GM12878 (cell line): ENCODE measurements at regions not wholly inside any gene's neighbourhood (a gene's known extent, or its start where the extent isn't known, plus 50 kb on each side); places are given as distances from the start of the nearest gene placed in this dataset.
"Not testable (repeated sequence)": the region's sequence is repeated elsewhere in the genome, so short reads cannot be mapped to it uniquely, and the experiment has no call there.

Experiments
- CTCF ChIP-seq, 3 experiments: IDR thresholded peaks in 2 of 3; conservative IDR thresholded peaks in 1 of 3; 2 replicates each; pipeline ENCODE4 v1.5.1; 2011; ENCODE audit warnings: low read depth in 3 of 3, low read length in 3 of 3, mild to moderate bottlenecking in 3 of 3, control low read depth in 2 of 3, moderate library complexity in 2 of 3, inconsistent platforms in 1 of 3, mixed read lengths in 1 of 3; ENCODE audit not compliant: control insufficient read depth in 2 of 3, insufficient read depth in 1 of 3; ENCODE audit errors: extremely low read depth in 1 of 3
- EP300 ChIP-seq, 2 experiments: fragments of 150-350 bp in 1 of 2; IDR thresholded peaks; 2 replicates each; pipeline ENCODE4 v1.6.1; 2011 to 2012; ENCODE audit warnings: low read depth in 2 of 2, low read length in 2 of 2, borderline replicate concordance in 1 of 2, improper control_type of control experiment in 1 of 2, inconsistent platforms in 1 of 2; ENCODE audit not compliant: control insufficient read depth in 1 of 2
- GABPA ChIP-seq: IDR thresholded peaks from 2 replicates; pipeline ENCODE4 v1.6.1; 2014; ENCODE audit warnings: antibody characterized with exemption, low read depth, mild to moderate bottlenecking, inconsistent platforms
- POLR2AphosphoS2 ChIP-seq: IDR thresholded peaks from 2 replicates; pipeline ENCODE4 v1.6.1; 2011; ENCODE audit warnings: low read depth, mild to moderate bottlenecking, low read length, improper control_type of control experiment, moderate library complexity
- RCOR1 ChIP-seq: conservative IDR thresholded peaks from 2 replicates; pipeline ENCODE4 v1.6.1; 2012; ENCODE audit warnings: low read depth, low read length, improper control_type of control experiment
- REST ChIP-seq: IDR thresholded peaks from 2 replicates; pipeline ENCODE4 v1.6.1; 2012; ENCODE audit warnings: mild to moderate bottlenecking, low read depth, low read length
- SMC3 ChIP-seq: IDR thresholded peaks from 2 replicates; pipeline ENCODE4 v1.6.1; 2011; ENCODE audit warnings: low read length, improper control_type of control experiment, borderline replicate concordance
- YBX1 ChIP-seq: fragments of 450-650 bp; IDR thresholded peaks from 2 replicates; pipeline ENCODE4 v1.6.1; 2016; ENCODE audit warnings: antibody characterized with exemption
- ZBTB11 ChIP-seq: fragments of 450-650 bp; formaldehyde crosslinking; IDR thresholded peaks from 2 replicates; pipeline ENCODE4 v1.5.0; 2022; ENCODE audit warnings: mild to moderate bottlenecking, missing genetic modification characterization
- ZNF274 ChIP-seq: IDR thresholded peaks from one replicate; pipeline ENCODE4 v1.8.0; 2011; ENCODE audit not compliant: insufficient read length, insufficient read depth
- TF ChIP-seq, protein P1 (sequence below): fragments of 450-650 bp; formaldehyde crosslinking; IDR thresholded peaks from 2 replicates; pipeline ENCODE4 v1.4.0; 2022; ENCODE audit warnings: mild to moderate bottlenecking, moderate library complexity
- TF ChIP-seq, protein P2 (sequence below): fragments of 450-650 bp; IDR thresholded peaks from 2 replicates; pipeline ENCODE4 v1.6.1; 2017; ENCODE audit warnings: antibody characterized with exemption, mild to moderate bottlenecking, moderate library complexity

DNA sequence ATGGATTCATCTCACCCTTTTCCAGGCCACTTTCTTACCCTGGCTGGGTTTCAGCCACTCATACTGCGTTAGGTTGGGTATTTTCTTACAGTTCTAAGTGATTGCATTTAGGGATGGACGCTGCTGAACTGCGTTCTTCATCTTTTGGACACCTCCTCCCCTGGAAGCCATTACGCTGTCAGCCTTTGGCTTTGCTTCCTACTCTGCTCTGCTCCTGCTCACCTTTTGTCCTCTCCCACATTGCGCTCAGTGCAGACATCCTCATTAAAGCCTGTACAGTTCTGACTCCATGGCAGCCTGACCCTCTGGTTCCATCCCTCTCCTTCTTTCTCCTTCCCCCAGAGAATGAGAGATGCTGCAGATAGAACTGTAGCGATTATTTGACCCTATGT is 108.9 kb downstream of the SRGAP2 start:
- TF ChIP-seq CTCF (IDR thresholded peaks at IDR 0.05 in 2 of 3, conservative IDR thresholded peaks at IDR 0.05 in 1 of 3; ENCODE audit: control insufficient read depth in 2 of 3, extremely low read depth in 1 of 3, insufficient read depth in 1 of 3, low read depth in 3 of 3, low read length in 3 of 3); ZNF274; ZBTB11 (CRISPR knock-in tag); YBX1; RCOR1; REST; SMC3; GABPA; EP300 (IDR thresholded peaks at IDR 0.05; ENCODE audit: borderline replicate concordance in 1 of 2, control insufficient read depth in 1 of 2, low read depth in 2 of 2, low read length in 2 of 2); POLR2AphosphoS2: not testable (repeated sequence)
- TF ChIP-seq, protein P1, sequence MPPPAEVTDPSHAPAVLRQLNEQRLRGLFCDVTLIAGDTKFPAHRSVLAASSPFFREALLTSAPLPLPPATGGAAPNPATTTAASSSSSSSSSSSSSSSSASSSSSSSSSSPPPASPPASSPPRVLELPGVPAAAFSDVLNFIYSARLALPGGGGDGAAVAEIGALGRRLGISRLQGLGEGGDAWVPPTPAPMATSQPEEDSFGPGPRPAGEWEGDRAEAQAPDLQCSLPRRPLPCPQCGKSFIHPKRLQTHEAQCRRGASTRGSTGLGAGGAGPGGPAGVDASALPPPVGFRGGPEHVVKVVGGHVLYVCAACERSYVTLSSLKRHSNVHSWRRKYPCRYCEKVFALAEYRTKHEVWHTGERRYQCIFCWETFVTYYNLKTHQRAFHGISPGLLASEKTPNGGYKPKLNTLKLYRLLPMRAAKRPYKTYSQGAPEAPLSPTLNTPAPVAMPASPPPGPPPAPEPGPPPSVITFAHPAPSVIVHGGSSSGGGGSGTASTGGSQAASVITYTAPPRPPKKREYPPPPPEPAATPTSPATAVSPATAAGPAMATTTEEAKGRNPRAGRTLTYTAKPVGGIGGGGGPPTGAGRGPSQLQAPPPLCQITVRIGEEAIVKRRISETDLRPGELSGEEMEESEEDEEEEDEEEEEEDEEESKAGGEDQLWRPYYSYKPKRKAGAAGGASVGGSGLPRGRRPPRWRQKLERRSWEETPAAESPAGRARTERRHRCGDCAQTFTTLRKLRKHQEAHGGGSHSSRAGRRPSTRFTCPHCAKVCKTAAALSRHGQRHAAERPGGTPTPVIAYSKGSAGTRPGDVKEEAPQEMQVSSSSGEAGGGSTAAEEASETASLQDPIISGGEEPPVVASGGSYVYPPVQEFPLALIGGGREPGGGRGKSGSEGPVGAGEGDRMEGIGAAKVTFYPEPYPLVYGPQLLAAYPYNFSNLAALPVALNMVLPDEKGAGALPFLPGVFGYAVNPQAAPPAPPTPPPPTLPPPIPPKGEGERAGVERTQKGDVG (CRISPR knock-in tag), result not testable (repeated sequence)
- TF ChIP-seq, protein P2, sequence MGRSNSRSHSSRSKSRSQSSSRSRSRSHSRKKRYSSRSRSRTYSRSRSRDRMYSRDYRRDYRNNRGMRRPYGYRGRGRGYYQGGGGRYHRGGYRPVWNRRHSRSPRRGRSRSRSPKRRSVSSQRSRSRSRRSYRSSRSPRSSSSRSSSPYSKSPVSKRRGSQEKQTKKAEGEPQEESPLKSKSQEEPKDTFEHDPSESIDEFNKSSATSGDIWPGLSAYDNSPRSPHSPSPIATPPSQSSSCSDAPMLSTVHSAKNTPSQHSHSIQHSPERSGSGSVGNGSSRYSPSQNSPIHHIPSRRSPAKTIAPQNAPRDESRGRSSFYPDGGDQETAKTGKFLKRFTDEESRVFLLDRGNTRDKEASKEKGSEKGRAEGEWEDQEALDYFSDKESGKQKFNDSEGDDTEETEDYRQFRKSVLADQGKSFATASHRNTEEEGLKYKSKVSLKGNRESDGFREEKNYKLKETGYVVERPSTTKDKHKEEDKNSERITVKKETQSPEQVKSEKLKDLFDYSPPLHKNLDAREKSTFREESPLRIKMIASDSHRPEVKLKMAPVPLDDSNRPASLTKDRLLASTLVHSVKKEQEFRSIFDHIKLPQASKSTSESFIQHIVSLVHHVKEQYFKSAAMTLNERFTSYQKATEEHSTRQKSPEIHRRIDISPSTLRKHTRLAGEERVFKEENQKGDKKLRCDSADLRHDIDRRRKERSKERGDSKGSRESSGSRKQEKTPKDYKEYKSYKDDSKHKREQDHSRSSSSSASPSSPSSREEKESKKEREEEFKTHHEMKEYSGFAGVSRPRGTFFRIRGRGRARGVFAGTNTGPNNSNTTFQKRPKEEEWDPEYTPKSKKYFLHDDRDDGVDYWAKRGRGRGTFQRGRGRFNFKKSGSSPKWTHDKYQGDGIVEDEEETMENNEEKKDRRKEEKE, result not testable (repeated sequence)
